GM10266 (cell line): ENCODE measurements at regions not wholly inside any gene's neighbourhood (a gene's known extent, or its start where the extent isn't known, plus 50 kb on each side); places are given as distances from the start of the nearest gene placed in this dataset.

ENCODE experiments used
- DNase-seq: peaks from one replicate; pipeline ENCODE4 v3.0.0; 2012; ENCODE audit errors: extremely low spot score
- CTCF ChIP-seq: IDR thresholded peaks from 2 replicates; pipeline ENCODE4 v1.5.1; 2012; ENCODE audit warnings: mild to moderate bottlenecking, low read depth; ENCODE audit not compliant: control insufficient read depth, insufficient read depth; ENCODE audit errors: missing control alignments

- TF ChIP-seq CTCF, result no peak
- no peak for DNase-seq
These were observed 120.5 kb upstream of the COPS8 start for GRCh38 chr2:236965021-236965840.

GRCh38 chr2:236965841-236966096 is 119.9 kb upstream of the COPS8 start:
- DNase-seq, result no peak
- TF ChIP-seq CTCF, result no peak

- DNase-seq, result no peak
- no peak for TF ChIP-seq CTCF
These were observed 118.2 kb upstream of the COPS8 start for GRCh38 chr2:236967499-236967783.

- no peak for TF ChIP-seq CTCF
- DNase-seq, result no peak
These were observed 117.4 kb upstream of the COPS8 start for GRCh38 chr2:236968101-236968879.

GRCh38 chr2:236968880-236969534 is 116.7 kb upstream of the COPS8 start:
- DNase-seq, result no peak
- TF ChIP-seq CTCF, result no peak

- TF ChIP-seq CTCF, result no peak
These were observed 115.7 kb upstream of the COPS8 start for GRCh38 chr2:236969767-236970655.

More at GRCh38 chr2:236969767-236970655, 115.7 kb upstream of the COPS8 start:
- DNase-seq, result no peak
